Neural progenitor cell (in vitro differentiated cells): ENCODE measurements at regions not wholly inside any gene's neighbourhood (a gene's known extent, or its start where the extent isn't known, plus 50 kb on each side); places are given as distances from the start of the nearest gene placed in this dataset.

Experiments
- DNase-seq: peaks from one replicate; pipeline ENCODE4 v3.0.0-alpha.2; 2016; ENCODE audit warnings: low spot score
- H2AFZ ChIP-seq: fragments of 200-600 bp; sonication (generic); replicated peaks from 2 replicates; pipeline ENCODE4 v1.6.1; 2016; ENCODE audit warnings: antibody characterized with exemption
- H3F3A ChIP-seq: fragments of 200-600 bp; sonication (generic); 2 replicates; pipeline ENCODE4 v1.6.1; 2016; ENCODE audit warnings: antibody characterized with exemption, low read depth
- H3K27ac ChIP-seq: fragments of 200-600 bp; sonication (generic); 2 replicates; pipeline ENCODE4 v1.5.1; 2016; ENCODE audit warnings: mild to moderate bottlenecking
- H3K27me3 ChIP-seq: fragments of 200-600 bp; sonication (generic); 2 replicates; pipeline ENCODE4 v1.6.1; 2016; ENCODE audit warnings: mild to moderate bottlenecking, moderate library complexity
- H3K36me3 ChIP-seq: fragments of 200-600 bp; sonication (generic); 2 replicates; pipeline ENCODE4 v1.5.1; 2016
- H3K4me1 ChIP-seq: fragments of 200-600 bp; sonication (generic); 2 replicates; pipeline ENCODE4 v1.6.1; 2016; ENCODE audit warnings: mixed run types
- H3K4me2 ChIP-seq: fragments of 200-600 bp; sonication (generic); 2 replicates; pipeline ENCODE4 v1.6.1; 2016
- H3K4me3 ChIP-seq: fragments of 200-600 bp; sonication (generic); 2 replicates; pipeline ENCODE4 v1.5.1; 2016
- H3K79me2 ChIP-seq: fragments of 200-600 bp; sonication (generic); 2 replicates; pipeline ENCODE4 v1.6.1; 2016; ENCODE audit warnings: low read depth
- H3K9ac ChIP-seq: fragments of 200-600 bp; sonication (generic); 2 replicates; pipeline ENCODE4 v1.6.1; 2016
- H3K9me3 ChIP-seq: fragments of 200-600 bp; sonication (generic); 2 replicates; pipeline ENCODE4 v1.5.1; 2016; ENCODE audit warnings: low read depth
- H4K20me1 ChIP-seq: fragments of 200-600 bp; sonication (generic); 2 replicates; pipeline ENCODE4 v1.6.1; 2016; ENCODE audit warnings: low read depth
- H3K27ac Mint-ChIP-seq: 3 replicates; pipeline ENCODE4 v1.8.0; 2021; ENCODE audit warnings: mixed read lengths
- H3K27me3 Mint-ChIP-seq: 2 replicates; pipeline ENCODE4 v1.8.0; 2022; ENCODE audit warnings: low read depth, mild to moderate bottlenecking, inconsistent platforms, moderate library complexity, mixed read lengths; ENCODE audit not compliant: insufficient read depth
- H3K36me3 Mint-ChIP-seq: 3 replicates; pipeline ENCODE4 v1.8.0; 2021; ENCODE audit warnings: mixed read lengths
- H3K4me1 Mint-ChIP-seq: 3 replicates; pipeline ENCODE4 v1.8.0; 2021; ENCODE audit warnings: mixed read lengths
- H3K4me3 Mint-ChIP-seq: 3 replicates; pipeline ENCODE4 v1.8.0; 2021; ENCODE audit warnings: mild to moderate bottlenecking, moderate library complexity, mixed read lengths
- H3K9me3 Mint-ChIP-seq: 3 replicates; pipeline ENCODE4 v1.8.0; 2020; ENCODE audit warnings: mixed read lengths
- EZH2 ChIP-seq: fragments of 200-600 bp; sonication (generic); IDR thresholded peaks from 2 replicates; pipeline ENCODE4 v1.6.1; 2017; ENCODE audit warnings: antibody characterized with exemption, mild to moderate bottlenecking, moderate library complexity
- EZH2phosphoT487 ChIP-seq: fragments of 200-600 bp; sonication (generic); IDR thresholded peaks from 2 replicates; pipeline ENCODE4 v1.6.1; 2017; ENCODE audit warnings: antibody characterized with exemption
- TF ChIP-seq, protein P1 (sequence below): fragments of 200-600 bp; sonication (generic); IDR thresholded peaks from 2 replicates; pipeline ENCODE4 v1.5.1; 2017; ENCODE audit warnings: antibody characterized with exemption, mild to moderate bottlenecking

DNA sequence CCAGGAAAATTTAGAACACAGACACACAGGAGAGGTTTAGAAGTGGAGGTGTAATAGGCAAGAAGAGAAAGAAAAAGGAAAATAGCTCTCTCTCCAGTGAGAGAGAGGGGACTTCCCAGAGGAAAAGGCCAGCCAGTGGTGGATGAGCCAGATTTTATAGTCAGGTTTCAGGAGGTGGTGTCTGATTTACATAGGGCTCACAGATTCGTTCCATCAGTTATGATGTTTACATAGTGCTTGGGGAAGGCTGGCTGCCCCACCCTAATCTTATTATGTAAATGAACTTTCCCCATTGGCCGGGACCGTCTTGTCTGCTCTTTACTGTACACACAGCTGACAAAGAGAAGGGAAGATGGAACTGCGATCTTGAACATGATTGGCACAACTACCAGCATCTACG is 797.3 kb downstream of the PLA2G4A start:
- no peak overlapping the region for H3K4me3 ChIP-seq
- DNase-seq, result no peak
- no peak overlapping the region for H3K9ac ChIP-seq
- H3K27me3 ChIP-seq, result no peaks in the 10 kb centered on the region
- no peaks in the 10 kb centered on the region for H3K9me3 ChIP-seq
- H4K20me1 ChIP-seq, result no peaks in the 10 kb centered on the region
- no peak overlapping the region for H3K4me2 ChIP-seq
- no peaks in the 10 kb centered on the region for H3K36me3 ChIP-seq
- H3K27ac Mint-ChIP-seq, result no peak overlapping the region
- H3K27me3 Mint-ChIP-seq, result no peaks in the 10 kb centered on the region
- peak overlapping the region; percentile 48 for H3K27ac ChIP-seq
- peaks cover 31% of the 10 kb centered on the region for H3F3A ChIP-seq
- no peaks in the 10 kb centered on the region for H3K36me3 Mint-ChIP-seq
- TF ChIP-seq EZH2phosphoT487, result no peak
- TF ChIP-seq, protein P1, sequence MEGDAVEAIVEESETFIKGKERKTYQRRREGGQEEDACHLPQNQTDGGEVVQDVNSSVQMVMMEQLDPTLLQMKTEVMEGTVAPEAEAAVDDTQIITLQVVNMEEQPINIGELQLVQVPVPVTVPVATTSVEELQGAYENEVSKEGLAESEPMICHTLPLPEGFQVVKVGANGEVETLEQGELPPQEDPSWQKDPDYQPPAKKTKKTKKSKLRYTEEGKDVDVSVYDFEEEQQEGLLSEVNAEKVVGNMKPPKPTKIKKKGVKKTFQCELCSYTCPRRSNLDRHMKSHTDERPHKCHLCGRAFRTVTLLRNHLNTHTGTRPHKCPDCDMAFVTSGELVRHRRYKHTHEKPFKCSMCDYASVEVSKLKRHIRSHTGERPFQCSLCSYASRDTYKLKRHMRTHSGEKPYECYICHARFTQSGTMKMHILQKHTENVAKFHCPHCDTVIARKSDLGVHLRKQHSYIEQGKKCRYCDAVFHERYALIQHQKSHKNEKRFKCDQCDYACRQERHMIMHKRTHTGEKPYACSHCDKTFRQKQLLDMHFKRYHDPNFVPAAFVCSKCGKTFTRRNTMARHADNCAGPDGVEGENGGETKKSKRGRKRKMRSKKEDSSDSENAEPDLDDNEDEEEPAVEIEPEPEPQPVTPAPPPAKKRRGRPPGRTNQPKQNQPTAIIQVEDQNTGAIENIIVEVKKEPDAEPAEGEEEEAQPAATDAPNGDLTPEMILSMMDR, result no peak
- TF ChIP-seq EZH2, result no peak
- H3K4me1 ChIP-seq, result peaks cover 51% of the 10 kb centered on the region
- no peaks in the 10 kb centered on the region for H3K79me2 ChIP-seq
- H3K4me3 Mint-ChIP-seq, result no peak overlapping the region
- no peak overlapping the region for H2AFZ ChIP-seq
- peaks cover under 1% of the 10 kb centered on the region for H3K9me3 Mint-ChIP-seq
- peaks cover 12% of the 10 kb centered on the region for H3K4me1 Mint-ChIP-seq

DNA sequence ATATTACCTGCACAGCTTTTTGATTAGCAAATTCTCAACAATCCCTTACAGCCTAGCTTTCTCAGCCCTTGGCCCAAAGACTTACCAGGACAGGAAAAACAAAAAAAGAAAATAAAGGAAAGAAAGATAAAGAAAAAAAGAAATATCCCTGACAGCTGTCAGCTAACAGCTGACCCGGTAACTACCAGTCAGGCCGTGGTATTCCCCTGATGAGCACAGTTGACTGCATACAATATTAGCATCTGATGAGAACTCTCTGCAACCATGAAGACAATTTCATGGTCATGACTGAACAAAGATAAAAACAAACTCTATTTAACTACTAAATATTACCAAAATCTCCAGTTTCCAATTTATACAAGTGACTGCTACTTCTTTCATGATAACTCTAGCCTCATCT is 798.8 kb downstream of the PLA2G4A start:
- Mint-ChIP-seq H3K27me3 (no peaks in the 10 kb centered on the region), H3K9me3 (peaks cover 6% of the 10 kb centered on the region), H3K36me3 (peaks cover 3% of the 10 kb centered on the region), H3K27ac (no peak overlapping the region), H3K4me3 (no peak overlapping the region), H3K4me1 (peaks cover 15% of the 10 kb centered on the region)
- no peaks in the 10 kb centered on the region for H3K27me3 ChIP-seq
- H3K4me2 ChIP-seq, result no peak overlapping the region
- peaks cover 65% of the 10 kb centered on the region for H3K4me1 ChIP-seq
- DNase-seq, result no peak
- H3K4me3 ChIP-seq, result no peak overlapping the region
- H4K20me1 ChIP-seq, result no peaks in the 10 kb centered on the region
- TF ChIP-seq EZH2phosphoT487 (no peak), EZH2 (no peak)
- TF ChIP-seq, protein P1, result no peak
- H3K27ac ChIP-seq, result no peak overlapping the region
- H2AFZ ChIP-seq, result no peak overlapping the region
- no peaks in the 10 kb centered on the region for H3K36me3 ChIP-seq
- no peaks in the 10 kb centered on the region for H3K79me2 ChIP-seq
- no peaks in the 10 kb centered on the region for H3K9me3 ChIP-seq
- no peak overlapping the region for H3K9ac ChIP-seq
- peaks cover 39% of the 10 kb centered on the region for H3F3A ChIP-seq

GRCh38 chr1:187629075-187629474 is 800.3 kb downstream of the PLA2G4A start:
- H3F3A ChIP-seq, result peaks cover 37% of the 10 kb centered on the region
- no peak overlapping the region for H2AFZ ChIP-seq
- H3K27me3 ChIP-seq, result no peaks in the 10 kb centered on the region
- Mint-ChIP-seq H3K27me3 (no peaks in the 10 kb centered on the region), H3K9me3 (peaks cover 6% of the 10 kb centered on the region), H3K36me3 (peaks cover 3% of the 10 kb centered on the region), H3K4me1 (peaks cover 15% of the 10 kb centered on the region), H3K4me3 (no peak overlapping the region), H3K27ac (no peak overlapping the region)
- H4K20me1 ChIP-seq, result no peaks in the 10 kb centered on the region
- H3K79me2 ChIP-seq, result no peaks in the 10 kb centered on the region
- no peaks in the 10 kb centered on the region for H3K36me3 ChIP-seq
- TF ChIP-seq, protein P1, result no peak
- TF ChIP-seq EZH2phosphoT487, result no peak
- no peak for TF ChIP-seq EZH2
- no peak for DNase-seq
- H3K4me1 ChIP-seq, result peaks cover 68% of the 10 kb centered on the region
- no peak overlapping the region for H3K9ac ChIP-seq
- peak overlapping the region; percentile 8 for H3K4me2 ChIP-seq
- H3K9me3 ChIP-seq, result no peaks in the 10 kb centered on the region
- H3K27ac ChIP-seq, result peak overlapping the region; percentile 80
- H3K4me3 ChIP-seq, result no peak overlapping the region
